Calu3 (cell line): ENCODE measurements at regions not wholly inside any gene's neighbourhood (a gene's known extent, or its start where the extent isn't known, plus 50 kb on each side); places are given as distances from the start of the nearest gene placed in this dataset.

Experiments used
- BruUV-seq: library from RNA; stranded (reverse); fragments of 400-500 nt; replicated peaks from 2 replicates; lab custom pipeline; 2021; lab: Mats Ljungman, UMichigan
- CTCF ChIA-PET: fragments of 300-600 bp; sonication (Branson Sonifier 250); formaldehyde crosslinking; loops from one replicate; lab custom pipeline; 2022; ENCODE audit warnings: antibody characterized with exemption; lab: Charles Lee
- DNase-seq: peaks from one replicate; pipeline ENCODE4 v3.0.0; 2022
- H3K27ac Mint-ChIP-seq: one replicate; pipeline ENCODE4 v1.8.0; 2022; ENCODE audit warnings: mixed read lengths; ENCODE audit not compliant: unreplicated experiment
- H3K27me3 Mint-ChIP-seq: one replicate; pipeline ENCODE4 v1.8.0; 2022; ENCODE audit warnings: mixed read lengths; ENCODE audit not compliant: unreplicated experiment
- H3K36me3 Mint-ChIP-seq: one replicate; pipeline ENCODE4 v1.8.0; 2022; ENCODE audit warnings: mild to moderate bottlenecking, moderate library complexity, mixed read lengths; ENCODE audit not compliant: insufficient read depth, unreplicated experiment
- H3K4me1 Mint-ChIP-seq: one replicate; pipeline ENCODE4 v1.8.0; 2022; ENCODE audit warnings: mild to moderate bottlenecking, low read depth, mixed read lengths; ENCODE audit not compliant: unreplicated experiment
- H3K4me3 Mint-ChIP-seq: one replicate; pipeline ENCODE4 v1.8.0; 2022; ENCODE audit warnings: mild to moderate bottlenecking, low read depth, moderate library complexity, mixed read lengths; ENCODE audit not compliant: unreplicated experiment
- H3K9me3 Mint-ChIP-seq: one replicate; pipeline ENCODE4 v1.8.0; 2022; ENCODE audit warnings: low read depth, mixed read lengths; ENCODE audit not compliant: unreplicated experiment
- CTCF ChIP-seq: fragments of 200-600 bp; IDR thresholded peaks from one replicate; pipeline ENCODE4 v1.8.0; 2022; ENCODE audit warnings: antibody characterized with exemption; ENCODE audit not compliant: unreplicated experiment
- intact Hi-C: fragments of 100-400 bp; cut with micrococcal nuclease; formaldehyde crosslinking; loops from one replicate; pipeline ENCODE4 v1.10.0; 2022; ENCODE audit not compliant: unreplicated experiment

- Mint-ChIP-seq H3K9me3 (no peaks in the 10 kb centered on the region), H3K4me1 (peaks cover under 1% of the 10 kb centered on the region), H3K36me3 (no peaks in the 10 kb centered on the region), H3K27ac (no peak overlapping the region), H3K27me3 (peaks cover 87% of the 10 kb centered on the region), H3K4me3 (no peak overlapping the region)
- no peak for TF ChIP-seq CTCF
- no peak for DNase-seq
- CTCF ChIA-PET = interaction anchor here (0.6 kb wide), 1 partner anchor 897 kb away, joined by 4 read pairs; no protein-coding TSS in a partner anchor
- intact Hi-C loops = no loop called here
- BruUV-seq = no TSS peak
Observed at GRCh38 chr22:22776121-22776520, 111.5 kb upstream of the IGLL5 start.

GRCh38 chr22:22779213-22779612, 108.4 kb upstream of the IGLL5 start:
- CTCF ChIA-PET = interaction anchor here (0.7 kb wide), 1 partner anchor 31 kb away, joined by 4 read pairs; no protein-coding TSS in a partner anchor
- no TSS peak for BruUV-seq
- H3K4me1 Mint-ChIP-seq = peaks cover 8% of the 10 kb centered on the region
- no peaks in the 10 kb centered on the region for H3K9me3 Mint-ChIP-seq
- H3K27ac Mint-ChIP-seq = no peak overlapping the region
- intact Hi-C loops = no loop called here
- TF ChIP-seq CTCF = no peak
- no peak for DNase-seq
- peaks cover 87% of the 10 kb centered on the region for H3K27me3 Mint-ChIP-seq
- H3K4me3 Mint-ChIP-seq = no peak overlapping the region
- H3K36me3 Mint-ChIP-seq = no peaks in the 10 kb centered on the region

- intact Hi-C loops = no loop called here
- Mint-ChIP-seq H3K4me3 (no peak overlapping the region), H3K4me1 (peaks cover 8% of the 10 kb centered on the region), H3K36me3 (no peaks in the 10 kb centered on the region), H3K9me3 (no peaks in the 10 kb centered on the region), H3K27ac (no peak overlapping the region), H3K27me3 (peaks cover 66% of the 10 kb centered on the region)
- no peak for DNase-seq
- no peak for TF ChIP-seq CTCF
- CTCF ChIA-PET = interaction anchor here (1.1 to 1.3 kb wide), 2 partner anchors 14 to 16 kb away, joined by 4 to 5 read pairs; no protein-coding TSS in a partner anchor
- BruUV-seq = no TSS peak
Observed at GRCh38 chr22:22783575-22783974, 104.0 kb upstream of the IGLL5 start.

GRCh38 chr22:22784249-22785039, 103.2 kb upstream of the IGLL5 start:
- H3K27me3 Mint-ChIP-seq = peaks cover 61% of the 10 kb centered on the region
- CTCF ChIA-PET = interaction anchor here (0.6 to 2.5 kb wide), 2 partner anchors 15 to 31 kb away, joined by 3 to 8 read pairs; no protein-coding TSS in a partner anchor

More at GRCh38 chr22:22784249-22785039, 103.2 kb upstream of the IGLL5 start:
- no peak for TF ChIP-seq CTCF
- Mint-ChIP-seq H3K36me3 (no peaks in the 10 kb centered on the region), H3K4me3 (no peak overlapping the region), H3K4me1 (peaks cover 8% of the 10 kb centered on the region), H3K27ac (no peak overlapping the region), H3K9me3 (no peaks in the 10 kb centered on the region)
- DNase-seq = no peak
- intact Hi-C loops = no loop called here
- BruUV-seq = no TSS peak
